IMR-90 (cell line): ENCODE measurements at regions not wholly inside any gene's neighbourhood (a gene's known extent, or its start where the extent isn't known, plus 50 kb on each side); places are given as distances from the start of the nearest gene placed in this dataset.

Experiments
- ATAC-seq: fragments of 200-7000 bp; cut with Tn5 transposase; 2 replicates; pipeline ENCODE4 v1.9.1; 2020; ENCODE audit warnings: low read depth, mild to moderate bottlenecking, moderate library complexity
- BruUV-seq: library from RNA; stranded (reverse); fragments of 400-500 nt; replicated peaks from 2 replicates; lab custom pipeline; 2021; lab: Mats Ljungman, UMichigan
- CTCF ChIA-PET: fragments of 300-600 bp; formaldehyde crosslinking; extraction: SDS; loops from one replicate; lab custom pipeline; 2021; ENCODE audit warnings: antibody characterized with exemption; lab: Yijun Ruan, JAX
- POLR2A ChIA-PET: fragments of 300-600 bp; sonication (Branson Sonifier 250); formaldehyde crosslinking; loops from one replicate; lab custom pipeline; 2022; ENCODE audit warnings: antibody characterized with exemption; ENCODE audit not compliant: unreplicated experiment; lab: Charles Lee
- DNase-seq: peaks from one replicate; pipeline ENCODE4 v3.0.0; 2013
- H2AFZ ChIP-seq: replicated peaks from 2 replicates; pipeline ENCODE3; 2013; ENCODE audit warnings: low read length, mild to moderate bottlenecking; ENCODE audit not compliant: poor library complexity
- H2AK5ac ChIP-seq: 2 replicates; pipeline ENCODE4 v1.6.1; 2013; ENCODE audit warnings: low read depth, low read length, inconsistent platforms
- H2AK9ac ChIP-seq: replicated peaks from 2 replicates; pipeline ENCODE3; 2013; ENCODE audit warnings: mild to moderate bottlenecking, low read depth, low read length, moderate library complexity; ENCODE audit not compliant: poor library complexity
- H2BK120ac ChIP-seq: 2 replicates; pipeline ENCODE4 v1.6.1; 2013; ENCODE audit warnings: low read depth, low read length, inconsistent platforms
- H2BK15ac ChIP-seq: 3 replicates; pipeline ENCODE4 v1.6.1; 2013; ENCODE audit warnings: low read depth, low read length, inconsistent platforms
- H2BK20ac ChIP-seq: 2 replicates; pipeline ENCODE4 v1.6.1; 2013; ENCODE audit warnings: low read depth, mild to moderate bottlenecking, inconsistent platforms, low read length, moderate library complexity
- H2BK5ac ChIP-seq: 2 replicates; pipeline ENCODE4 v1.6.1; 2013; ENCODE audit warnings: mild to moderate bottlenecking, low read depth, low read length, inconsistent platforms; ENCODE audit not compliant: poor library complexity, severe bottlenecking
- H3K14ac ChIP-seq: replicated peaks from 2 replicates; pipeline ENCODE4 v1.6.1; 2013; ENCODE audit warnings: low read depth, low read length, inconsistent platforms
- H3K18ac ChIP-seq: 2 replicates; pipeline ENCODE4 v1.6.1; 2013; ENCODE audit warnings: low read depth, low read length, control low read depth
- H3K23ac ChIP-seq: 2 replicates; pipeline ENCODE4 v1.6.1; 2013; ENCODE audit warnings: low read depth, low read length, inconsistent platforms
- H3K27ac ChIP-seq: 2 replicates; pipeline ENCODE4 v1.5.1; 2013; ENCODE audit warnings: mild to moderate bottlenecking, control low read depth, low read length; ENCODE audit not compliant: insufficient read depth
- H3K27me3 ChIP-seq: 2 replicates; pipeline ENCODE4 v1.6.1; 2013; ENCODE audit warnings: low read length; ENCODE audit not compliant: control insufficient read depth, insufficient read depth
- H3K36me3 ChIP-seq: 2 replicates; pipeline ENCODE4 v1.6.1; 2013; ENCODE audit warnings: low read length, mixed read lengths; ENCODE audit not compliant: control insufficient read depth, insufficient read depth
- H3K4ac ChIP-seq: 2 replicates; pipeline ENCODE4 v1.6.1; 2013; ENCODE audit warnings: low read depth, low read length, inconsistent platforms
- H3K4me1 ChIP-seq: 2 replicates; pipeline ENCODE4 v1.6.1; 2013; ENCODE audit warnings: low read length, mixed read lengths; ENCODE audit not compliant: control insufficient read depth, insufficient read depth
- H3K4me2 ChIP-seq: 2 replicates; pipeline ENCODE4 v1.6.1; 2013; ENCODE audit warnings: low read depth, mild to moderate bottlenecking, control low read depth, low read length, moderate library complexity
- H3K4me3 ChIP-seq: 2 replicates; pipeline ENCODE4 v1.5.1; 2013; ENCODE audit warnings: low read depth, mild to moderate bottlenecking, control low read depth, low read length, moderate library complexity; ENCODE audit not compliant: insufficient read depth
- H3K56ac ChIP-seq: 2 replicates; pipeline ENCODE4 v1.6.1; 2013; ENCODE audit warnings: low read length, inconsistent platforms; ENCODE audit not compliant: insufficient read depth; ENCODE audit errors: extremely low read depth
- H3K79me1 ChIP-seq, 2 experiments: 2 replicates each; pipeline ENCODE4 v1.6.1; 2013; ENCODE audit warnings: low read length in 2 of 2, inconsistent platforms in 1 of 2, low read depth in 1 of 2
- H3K9ac ChIP-seq: 2 replicates; pipeline ENCODE4 v1.6.1; 2013; ENCODE audit warnings: low read depth, low read length, control low read depth
- H3K9me1 ChIP-seq: 2 replicates; pipeline ENCODE4 v1.6.1; 2013; ENCODE audit warnings: low read length, inconsistent platforms; ENCODE audit not compliant: insufficient read depth
- H3K9me3 ChIP-seq: 2 replicates; pipeline ENCODE4 v1.6.1; 2013; ENCODE audit warnings: low read length; ENCODE audit not compliant: control insufficient read depth, insufficient read depth
- H4K20me1 ChIP-seq: 2 replicates; pipeline ENCODE4 v1.6.1; 2013; ENCODE audit warnings: low read length, inconsistent platforms; ENCODE audit not compliant: insufficient read depth
- H4K5ac ChIP-seq: 2 replicates; pipeline ENCODE4 v1.6.1; 2013; ENCODE audit warnings: mild to moderate bottlenecking, low read depth, low read length, control low read depth
- H4K8ac ChIP-seq, 2 experiments: 2 replicates each; pipeline ENCODE4 v1.6.1; 2013; ENCODE audit warnings: low read depth in 2 of 2, low read length in 2 of 2, control low read depth in 1 of 2, inconsistent platforms in 1 of 2
- H4K91ac ChIP-seq: 2 replicates; pipeline ENCODE4 v1.6.1; 2013; ENCODE audit warnings: low read depth, low read length, inconsistent platforms; ENCODE audit not compliant: insufficient read depth
- BHLHE40 ChIP-seq: fragments of 150-350 bp; IDR thresholded peaks from 2 replicates; pipeline ENCODE4 v1.6.1; 2016; ENCODE audit warnings: mild to moderate bottlenecking, low read depth, low read length
- CHD1 ChIP-seq: IDR thresholded peaks from 2 replicates; pipeline ENCODE4 v1.6.1; 2012; ENCODE audit warnings: low read depth, low read length, improper control_type of control experiment
- FOS ChIP-seq: fragments of 150-350 bp; IDR thresholded peaks from 2 replicates; pipeline ENCODE4 v1.6.1; 2016; ENCODE audit warnings: low read depth, low read length
- MAFK ChIP-seq: IDR thresholded peaks from 2 replicates; pipeline ENCODE4 v1.6.1; 2012; ENCODE audit warnings: low read depth, low read length, improper control_type of control experiment
- MAZ ChIP-seq: IDR thresholded peaks from 2 replicates; pipeline ENCODE4 v1.6.1; 2012; ENCODE audit warnings: low read depth, mild to moderate bottlenecking, low read length, improper control_type of control experiment, moderate library complexity, borderline replicate concordance
- MXI1 ChIP-seq: IDR thresholded peaks from 2 replicates; pipeline ENCODE4 v1.6.1; 2012; ENCODE audit warnings: low read depth, mild to moderate bottlenecking, low read length, moderate library complexity, borderline replicate concordance
- NFE2L2 ChIP-seq: fragments of 150-350 bp; IDR thresholded peaks from 2 replicates; pipeline ENCODE4 v1.6.1; 2016; ENCODE audit warnings: low read depth, mild to moderate bottlenecking, low read length
- POLR2A ChIP-seq: IDR thresholded peaks from 2 replicates; pipeline ENCODE4 v1.6.1; 2012; ENCODE audit warnings: mild to moderate bottlenecking, low read depth, low read length
- RAD21 ChIP-seq: IDR thresholded peaks from 2 replicates; pipeline ENCODE4 v1.6.1; 2012; ENCODE audit warnings: low read length, improper control_type of control experiment
- RCOR1 ChIP-seq: IDR thresholded peaks from 2 replicates; pipeline ENCODE4 v1.6.1; 2012; ENCODE audit warnings: mild to moderate bottlenecking, low read length, improper control_type of control experiment; ENCODE audit not compliant: insufficient replicate concordance
- RFX5 ChIP-seq: IDR thresholded peaks from 2 replicates; pipeline ENCODE4 v1.8.0; 2012; ENCODE audit warnings: low read depth, mild to moderate bottlenecking, low read length, moderate library complexity
- SMC3 ChIP-seq: fragments of 150-350 bp; IDR thresholded peaks from 2 replicates; pipeline ENCODE4 v1.6.1; 2016; ENCODE audit warnings: low read depth, mild to moderate bottlenecking, antibody characterized with exemption, low read length, moderate library complexity
- WGBS, 2 experiments: methylation state at CpG; one replicate each; pipeline versions ENCODE4 v1.1.5 to v1.1.7; 2013; ENCODE audit warnings: missing lambda C conversion rate in 2 of 2; ENCODE audit not compliant: insufficient read length in 1 of 2; ENCODE audit errors: extremely low coverage in 2 of 2; 5-methylcytosine and 5-hydroxymethylcytosine counted together
- dilution Hi-C: fragments of 300-500 bp; cut with HindIII; formaldehyde crosslinking; loops from one replicate; pipeline ENCODE4 v1.14.3; 2018; ENCODE audit warnings: low sequenced_read_pairs; ENCODE audit not compliant: unreplicated experiment
- in situ Hi-C: fragments of 300-500 bp; cut with MboI; formaldehyde crosslinking; loops from 3 replicates; pipeline ENCODE4 v1.14.3; 2019; ENCODE audit warnings: low sequenced_read_pairs, inconsistent platforms, mixed read lengths
- intact Hi-C: fragments of 100-400 bp; cut with micrococcal nuclease; formaldehyde crosslinking; loops from 2 replicates; pipeline ENCODE4 v1.10.0; 2022
- TF ChIP-seq, protein P1 (sequence below): fragments of 150-350 bp; IDR thresholded peaks from 2 replicates; pipeline ENCODE4 v1.6.1; 2016; ENCODE audit warnings: low read depth, mild to moderate bottlenecking, low read length, moderate library complexity, borderline replicate concordance
- TF ChIP-seq, protein P2 (sequence below): conservative IDR thresholded peaks from 2 replicates; pipeline ENCODE4 v1.5.1; 2012; ENCODE audit warnings: mild to moderate bottlenecking, low read depth, low read length, improper control_type of control experiment
- TF ChIP-seq, protein P3 (sequence below): fragments of 150-350 bp; IDR thresholded peaks from 2 replicates; pipeline ENCODE4 v1.6.1; 2017; ENCODE audit warnings: mild to moderate bottlenecking, antibody characterized with exemption, low read length, low read depth

DNA sequence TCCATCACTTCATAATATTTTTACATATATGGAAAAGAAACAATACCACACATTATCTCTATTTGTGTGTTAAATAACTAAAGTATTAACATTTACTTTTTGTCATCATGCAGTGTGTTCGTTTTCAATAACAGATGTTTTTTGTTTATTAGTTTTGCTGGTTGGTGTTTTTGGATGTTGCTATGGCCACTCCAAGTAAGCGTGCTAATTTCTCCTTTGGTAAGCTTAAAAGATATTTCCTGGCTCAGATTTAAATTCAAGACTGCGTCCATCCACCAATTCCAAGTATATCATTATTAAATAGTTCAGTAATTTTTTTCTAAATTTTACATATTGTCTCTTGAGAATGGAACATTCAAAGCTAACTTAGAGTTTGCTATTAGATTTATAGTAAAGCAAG lies 235.4 kb upstream of the IL1RAPL1 start:
- no peak for TF ChIP-seq RAD21
- TF ChIP-seq, protein P1, sequence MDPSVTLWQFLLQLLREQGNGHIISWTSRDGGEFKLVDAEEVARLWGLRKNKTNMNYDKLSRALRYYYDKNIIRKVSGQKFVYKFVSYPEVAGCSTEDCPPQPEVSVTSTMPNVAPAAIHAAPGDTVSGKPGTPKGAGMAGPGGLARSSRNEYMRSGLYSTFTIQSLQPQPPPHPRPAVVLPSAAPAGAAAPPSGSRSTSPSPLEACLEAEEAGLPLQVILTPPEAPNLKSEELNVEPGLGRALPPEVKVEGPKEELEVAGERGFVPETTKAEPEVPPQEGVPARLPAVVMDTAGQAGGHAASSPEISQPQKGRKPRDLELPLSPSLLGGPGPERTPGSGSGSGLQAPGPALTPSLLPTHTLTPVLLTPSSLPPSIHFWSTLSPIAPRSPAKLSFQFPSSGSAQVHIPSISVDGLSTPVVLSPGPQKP, result no peak
- no peak for TF ChIP-seq MXI1
- no peak for TF ChIP-seq SMC3
- TF ChIP-seq MAZ, result no peak
- TF ChIP-seq FOS, result no peak
- TF ChIP-seq CHD1, result no peak
- TF ChIP-seq RCOR1, result no peak
- TF ChIP-seq, protein P2, sequence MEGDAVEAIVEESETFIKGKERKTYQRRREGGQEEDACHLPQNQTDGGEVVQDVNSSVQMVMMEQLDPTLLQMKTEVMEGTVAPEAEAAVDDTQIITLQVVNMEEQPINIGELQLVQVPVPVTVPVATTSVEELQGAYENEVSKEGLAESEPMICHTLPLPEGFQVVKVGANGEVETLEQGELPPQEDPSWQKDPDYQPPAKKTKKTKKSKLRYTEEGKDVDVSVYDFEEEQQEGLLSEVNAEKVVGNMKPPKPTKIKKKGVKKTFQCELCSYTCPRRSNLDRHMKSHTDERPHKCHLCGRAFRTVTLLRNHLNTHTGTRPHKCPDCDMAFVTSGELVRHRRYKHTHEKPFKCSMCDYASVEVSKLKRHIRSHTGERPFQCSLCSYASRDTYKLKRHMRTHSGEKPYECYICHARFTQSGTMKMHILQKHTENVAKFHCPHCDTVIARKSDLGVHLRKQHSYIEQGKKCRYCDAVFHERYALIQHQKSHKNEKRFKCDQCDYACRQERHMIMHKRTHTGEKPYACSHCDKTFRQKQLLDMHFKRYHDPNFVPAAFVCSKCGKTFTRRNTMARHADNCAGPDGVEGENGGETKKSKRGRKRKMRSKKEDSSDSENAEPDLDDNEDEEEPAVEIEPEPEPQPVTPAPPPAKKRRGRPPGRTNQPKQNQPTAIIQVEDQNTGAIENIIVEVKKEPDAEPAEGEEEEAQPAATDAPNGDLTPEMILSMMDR, result no peak
- no peak for TF ChIP-seq RFX5
- TF ChIP-seq, protein P3, sequence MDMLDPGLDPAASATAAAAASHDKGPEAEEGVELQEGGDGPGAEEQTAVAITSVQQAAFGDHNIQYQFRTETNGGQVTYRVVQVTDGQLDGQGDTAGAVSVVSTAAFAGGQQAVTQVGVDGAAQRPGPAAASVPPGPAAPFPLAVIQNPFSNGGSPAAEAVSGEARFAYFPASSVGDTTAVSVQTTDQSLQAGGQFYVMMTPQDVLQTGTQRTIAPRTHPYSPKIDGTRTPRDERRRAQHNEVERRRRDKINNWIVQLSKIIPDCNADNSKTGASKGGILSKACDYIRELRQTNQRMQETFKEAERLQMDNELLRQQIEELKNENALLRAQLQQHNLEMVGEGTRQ, result no peak
- TF ChIP-seq POLR2A, result no peak
- no peak for TF ChIP-seq BHLHE40
- TF ChIP-seq NFE2L2, result no peak
- no peak for TF ChIP-seq MAFK
- ATAC-seq (no peak), DNase-seq (no peak)
- no peak overlapping the region for H3K14ac ChIP-seq
- H2AK5ac ChIP-seq, result no peak overlapping the region
- H2BK15ac ChIP-seq, result no peak overlapping the region
- H3K9ac ChIP-seq, result no peak overlapping the region
- no peak overlapping the region for H2AK9ac ChIP-seq
- CTCF ChIA-PET, result no interaction called here
- in situ Hi-C loops, result no loop called here
- H3K56ac ChIP-seq, result no peak overlapping the region
- no peak overlapping the region for H4K8ac ChIP-seq
- POLR2A ChIA-PET, result no interaction called here
- no peak overlapping the region for H3K23ac ChIP-seq
- H3K4me1 ChIP-seq, result no peaks in the 10 kb centered on the region
- H2BK5ac ChIP-seq, result no peak overlapping the region
- H3K18ac ChIP-seq, result no peak overlapping the region
- dilution Hi-C loops, result no loop called here
- H4K5ac ChIP-seq, result no peak overlapping the region
- H3K4me3 ChIP-seq, result no peak overlapping the region
- H3K27ac ChIP-seq, result no peak overlapping the region
- no peaks in the 10 kb centered on the region for H3K9me1 ChIP-seq
- H3K4me2 ChIP-seq, result no peak overlapping the region
- H3K36me3 ChIP-seq, result no peaks in the 10 kb centered on the region
- no peaks in the 10 kb centered on the region for H3K9me3 ChIP-seq
- no peak overlapping the region for H2BK120ac ChIP-seq
- BruUV-seq, result no TSS peak
- intact Hi-C loops, result no loop called here
- H2AFZ ChIP-seq, result no peak overlapping the region
- H3K4ac ChIP-seq, result no peak overlapping the region
- H2BK20ac ChIP-seq, result no peak overlapping the region
- no peaks in the 10 kb centered on the region for H4K20me1 ChIP-seq
- no peak overlapping the region for H4K91ac ChIP-seq
- H3K79me1 ChIP-seq, result no peaks in the 10 kb centered on the region
- WGBS, 2 experiments, result no CpG with 5 or more reads among the region's 3 CpGs
- no peaks in the 10 kb centered on the region for H3K27me3 ChIP-seq
